ENCODE measurements at regions not wholly inside any gene's neighbourhood (a gene's known extent, or its start where the extent isn't known, plus 50 kb on each side); places are given as distances from the start of the nearest gene placed in this dataset.

- no peak for DNase-seq (ENCODE audit: low read depth)
- TF ChIP-seq CTCF (IDR thresholded peaks at IDR 0.05; ENCODE audit: low read depth, low read length, missing control alignments): no peak
- no peak overlapping the region for H3K4me3 ChIP-seq (ENCODE audit: low read depth, low read length)
These were observed 387.7 kb downstream of the QKI start for GRCh38 chr6:163802267-163802666.

GRCh38 chr6:163797296-163797845 is 382.9 kb downstream of the QKI start:
- TF ChIP-seq CTCF (IDR thresholded peaks at IDR 0.05; ENCODE audit: low read depth, low read length, missing control alignments): no peak
- H3K4me3 ChIP-seq (ENCODE audit: low read depth, low read length): no peak overlapping the region
- DNase-seq (ENCODE audit: low read depth): no peak

- no peak for TF ChIP-seq CTCF (IDR thresholded peaks at IDR 0.05; ENCODE audit: low read depth, low read length, missing control alignments)
- DNase-seq (ENCODE audit: low read depth): peak; percentile 24
- H3K4me3 ChIP-seq (ENCODE audit: low read depth, low read length): no peak overlapping the region
These were observed 378.8 kb downstream of the QKI start for GRCh38 chr6:163793011-163793983.

- TF ChIP-seq CTCF (IDR thresholded peaks at IDR 0.05; ENCODE audit: low read depth, low read length, missing control alignments): no peak
- DNase-seq (ENCODE audit: low read depth): no peak
- no peak overlapping the region for H3K4me3 ChIP-seq (ENCODE audit: low read depth, low read length)
These were observed 375.8 kb downstream of the QKI start for GRCh38 chr6:163790266-163790840.

GRCh38 chr6:163789199-163789810 is 374.8 kb downstream of the QKI start:
- no peak overlapping the region for H3K4me3 ChIP-seq (ENCODE audit: low read depth, low read length)
- TF ChIP-seq CTCF (IDR thresholded peaks at IDR 0.05; ENCODE audit: low read depth, low read length, missing control alignments): no peak
- DNase-seq (ENCODE audit: low read depth): no peak

GRCh38 chr6:163786995-163787671 is 372.6 kb downstream of the QKI start:
- DNase-seq (ENCODE audit: low read depth): no peak
- H3K4me3 ChIP-seq (ENCODE audit: low read depth, low read length): no peak overlapping the region
- TF ChIP-seq CTCF (IDR thresholded peaks at IDR 0.05; ENCODE audit: low read depth, low read length, missing control alignments): no peak

Data from GM12864 (cell line).